IMR-90 (cell line): ENCODE measurements at regions not wholly inside any gene's neighbourhood (a gene's known extent, or its start where the extent isn't known, plus 50 kb on each side); places are given as distances from the start of the nearest gene placed in this dataset.

Experiments
- ATAC-seq: fragments of 200-7000 bp; cut with Tn5 transposase; 2 replicates; pipeline ENCODE4 v1.9.1; 2020; ENCODE audit warnings: low read depth, mild to moderate bottlenecking, moderate library complexity
- BruUV-seq: library from RNA; stranded (reverse); fragments of 400-500 nt; replicated peaks from 2 replicates; lab custom pipeline; 2021; lab: Mats Ljungman, UMichigan
- CTCF ChIA-PET: fragments of 300-600 bp; formaldehyde crosslinking; extraction: SDS; loops from one replicate; lab custom pipeline; 2021; ENCODE audit warnings: antibody characterized with exemption; lab: Yijun Ruan, JAX
- POLR2A ChIA-PET: fragments of 300-600 bp; sonication (Branson Sonifier 250); formaldehyde crosslinking; loops from one replicate; lab custom pipeline; 2022; ENCODE audit warnings: antibody characterized with exemption; ENCODE audit not compliant: unreplicated experiment; lab: Charles Lee
- DNase-seq: peaks from one replicate; pipeline ENCODE4 v3.0.0; 2013
- H2AFZ ChIP-seq: replicated peaks from 2 replicates; pipeline ENCODE3; 2013; ENCODE audit warnings: low read length, mild to moderate bottlenecking; ENCODE audit not compliant: poor library complexity
- H2AK5ac ChIP-seq: 2 replicates; pipeline ENCODE4 v1.6.1; 2013; ENCODE audit warnings: low read depth, low read length, inconsistent platforms
- H2AK9ac ChIP-seq: replicated peaks from 2 replicates; pipeline ENCODE3; 2013; ENCODE audit warnings: mild to moderate bottlenecking, low read depth, low read length, moderate library complexity; ENCODE audit not compliant: poor library complexity
- H2BK120ac ChIP-seq: 2 replicates; pipeline ENCODE4 v1.6.1; 2013; ENCODE audit warnings: low read depth, low read length, inconsistent platforms
- H2BK15ac ChIP-seq: 3 replicates; pipeline ENCODE4 v1.6.1; 2013; ENCODE audit warnings: low read depth, low read length, inconsistent platforms
- H2BK20ac ChIP-seq: 2 replicates; pipeline ENCODE4 v1.6.1; 2013; ENCODE audit warnings: low read depth, mild to moderate bottlenecking, inconsistent platforms, low read length, moderate library complexity
- H2BK5ac ChIP-seq: 2 replicates; pipeline ENCODE4 v1.6.1; 2013; ENCODE audit warnings: mild to moderate bottlenecking, low read depth, low read length, inconsistent platforms; ENCODE audit not compliant: poor library complexity, severe bottlenecking
- H3K14ac ChIP-seq: replicated peaks from 2 replicates; pipeline ENCODE4 v1.6.1; 2013; ENCODE audit warnings: low read depth, low read length, inconsistent platforms
- H3K18ac ChIP-seq: 2 replicates; pipeline ENCODE4 v1.6.1; 2013; ENCODE audit warnings: low read depth, low read length, control low read depth
- H3K23ac ChIP-seq: 2 replicates; pipeline ENCODE4 v1.6.1; 2013; ENCODE audit warnings: low read depth, low read length, inconsistent platforms
- H3K27ac ChIP-seq: 2 replicates; pipeline ENCODE4 v1.5.1; 2013; ENCODE audit warnings: mild to moderate bottlenecking, control low read depth, low read length; ENCODE audit not compliant: insufficient read depth
- H3K27me3 ChIP-seq: 2 replicates; pipeline ENCODE4 v1.6.1; 2013; ENCODE audit warnings: low read length; ENCODE audit not compliant: control insufficient read depth, insufficient read depth
- H3K36me3 ChIP-seq: 2 replicates; pipeline ENCODE4 v1.6.1; 2013; ENCODE audit warnings: low read length, mixed read lengths; ENCODE audit not compliant: control insufficient read depth, insufficient read depth
- H3K4ac ChIP-seq: 2 replicates; pipeline ENCODE4 v1.6.1; 2013; ENCODE audit warnings: low read depth, low read length, inconsistent platforms
- H3K4me1 ChIP-seq: 2 replicates; pipeline ENCODE4 v1.6.1; 2013; ENCODE audit warnings: low read length, mixed read lengths; ENCODE audit not compliant: control insufficient read depth, insufficient read depth
- H3K4me2 ChIP-seq: 2 replicates; pipeline ENCODE4 v1.6.1; 2013; ENCODE audit warnings: low read depth, mild to moderate bottlenecking, control low read depth, low read length, moderate library complexity
- H3K4me3 ChIP-seq: 2 replicates; pipeline ENCODE4 v1.5.1; 2013; ENCODE audit warnings: low read depth, mild to moderate bottlenecking, control low read depth, low read length, moderate library complexity; ENCODE audit not compliant: insufficient read depth
- H3K56ac ChIP-seq: 2 replicates; pipeline ENCODE4 v1.6.1; 2013; ENCODE audit warnings: low read length, inconsistent platforms; ENCODE audit not compliant: insufficient read depth; ENCODE audit errors: extremely low read depth
- H3K79me1 ChIP-seq, 2 experiments: 2 replicates each; pipeline ENCODE4 v1.6.1; 2013; ENCODE audit warnings: low read length in 2 of 2, inconsistent platforms in 1 of 2, low read depth in 1 of 2
- H3K9ac ChIP-seq: 2 replicates; pipeline ENCODE4 v1.6.1; 2013; ENCODE audit warnings: low read depth, low read length, control low read depth
- H3K9me1 ChIP-seq: 2 replicates; pipeline ENCODE4 v1.6.1; 2013; ENCODE audit warnings: low read length, inconsistent platforms; ENCODE audit not compliant: insufficient read depth
- H3K9me3 ChIP-seq: 2 replicates; pipeline ENCODE4 v1.6.1; 2013; ENCODE audit warnings: low read length; ENCODE audit not compliant: control insufficient read depth, insufficient read depth
- H4K20me1 ChIP-seq: 2 replicates; pipeline ENCODE4 v1.6.1; 2013; ENCODE audit warnings: low read length, inconsistent platforms; ENCODE audit not compliant: insufficient read depth
- H4K5ac ChIP-seq: 2 replicates; pipeline ENCODE4 v1.6.1; 2013; ENCODE audit warnings: mild to moderate bottlenecking, low read depth, low read length, control low read depth
- H4K8ac ChIP-seq, 2 experiments: 2 replicates each; pipeline ENCODE4 v1.6.1; 2013; ENCODE audit warnings: low read depth in 2 of 2, low read length in 2 of 2, control low read depth in 1 of 2, inconsistent platforms in 1 of 2
- H4K91ac ChIP-seq: 2 replicates; pipeline ENCODE4 v1.6.1; 2013; ENCODE audit warnings: low read depth, low read length, inconsistent platforms; ENCODE audit not compliant: insufficient read depth
- CHD1 ChIP-seq: IDR thresholded peaks from 2 replicates; pipeline ENCODE4 v1.6.1; 2012; ENCODE audit warnings: low read depth, low read length, improper control_type of control experiment
- FOS ChIP-seq: fragments of 150-350 bp; IDR thresholded peaks from 2 replicates; pipeline ENCODE4 v1.6.1; 2016; ENCODE audit warnings: low read depth, low read length
- MAFK ChIP-seq: IDR thresholded peaks from 2 replicates; pipeline ENCODE4 v1.6.1; 2012; ENCODE audit warnings: low read depth, low read length, improper control_type of control experiment
- MAZ ChIP-seq: IDR thresholded peaks from 2 replicates; pipeline ENCODE4 v1.6.1; 2012; ENCODE audit warnings: low read depth, mild to moderate bottlenecking, low read length, improper control_type of control experiment, moderate library complexity, borderline replicate concordance
- POLR2A ChIP-seq: IDR thresholded peaks from 2 replicates; pipeline ENCODE4 v1.6.1; 2012; ENCODE audit warnings: mild to moderate bottlenecking, low read depth, low read length
- RCOR1 ChIP-seq: IDR thresholded peaks from 2 replicates; pipeline ENCODE4 v1.6.1; 2012; ENCODE audit warnings: mild to moderate bottlenecking, low read length, improper control_type of control experiment; ENCODE audit not compliant: insufficient replicate concordance
- USF2 ChIP-seq: fragments of 150-350 bp; IDR thresholded peaks from 2 replicates; pipeline ENCODE4 v1.6.1; 2017; ENCODE audit warnings: mild to moderate bottlenecking, antibody characterized with exemption, low read length, low read depth
- WGBS, 2 experiments: methylation state at CpG; one replicate each; pipeline versions ENCODE4 v1.1.5 to v1.1.7; 2013; ENCODE audit warnings: missing lambda C conversion rate in 2 of 2; ENCODE audit not compliant: insufficient read length in 1 of 2; ENCODE audit errors: extremely low coverage in 2 of 2; 5-methylcytosine and 5-hydroxymethylcytosine counted together
- dilution Hi-C: fragments of 300-500 bp; cut with HindIII; formaldehyde crosslinking; loops from one replicate; pipeline ENCODE4 v1.14.3; 2018; ENCODE audit warnings: low sequenced_read_pairs; ENCODE audit not compliant: unreplicated experiment
- in situ Hi-C: fragments of 300-500 bp; cut with MboI; formaldehyde crosslinking; loops from 3 replicates; pipeline ENCODE4 v1.14.3; 2019; ENCODE audit warnings: low sequenced_read_pairs, inconsistent platforms, mixed read lengths
- intact Hi-C: fragments of 100-400 bp; cut with micrococcal nuclease; formaldehyde crosslinking; loops from 2 replicates; pipeline ENCODE4 v1.10.0; 2022

DNA sequence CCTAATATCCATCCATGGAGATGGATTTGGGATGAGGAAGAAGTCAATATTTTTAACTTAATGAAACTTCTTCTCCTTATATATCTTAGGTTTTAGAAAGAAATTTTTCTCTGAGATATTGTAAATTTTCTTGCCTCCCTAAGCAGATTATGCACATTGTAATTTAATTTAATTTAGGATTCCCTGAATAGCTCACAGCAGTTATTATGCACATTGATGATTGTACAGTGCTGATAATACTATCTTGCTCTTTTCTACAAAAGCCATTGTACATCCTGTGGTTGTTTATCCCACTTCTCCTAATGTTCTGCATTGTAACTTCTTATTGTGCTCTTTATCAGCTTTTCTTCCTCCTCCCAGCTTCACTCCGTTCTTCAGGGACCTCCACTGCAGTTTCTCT, 410.4 kb upstream of the WWC1 start:
- H2BK5ac ChIP-seq, result no peak overlapping the region
- no TSS peak for BruUV-seq
- CTCF ChIA-PET, result no interaction called here
- H3K4me3 ChIP-seq, result no peak overlapping the region
- no peak overlapping the region for H3K4me2 ChIP-seq
- in situ Hi-C loops, result no loop called here
- no peak overlapping the region for H3K56ac ChIP-seq
- no peak overlapping the region for H3K27ac ChIP-seq
- H2AFZ ChIP-seq, result no peak overlapping the region
- no peak overlapping the region for H2BK20ac ChIP-seq
- no peak overlapping the region for H2BK120ac ChIP-seq
- no CpG with 5 or more reads among the region's 1 CpG for WGBS, 2 experiments
- no peak overlapping the region for H3K14ac ChIP-seq
- no peak overlapping the region for H3K18ac ChIP-seq
- no peak for TF ChIP-seq MAFK
- no peak for TF ChIP-seq POLR2A
- TF ChIP-seq MAZ, result no peak
- no peak for TF ChIP-seq RCOR1
- no peak for TF ChIP-seq FOS
- no peak for TF ChIP-seq CHD1
- no peak for TF ChIP-seq USF2
- no peak overlapping the region for H2AK5ac ChIP-seq
- no peaks in the 10 kb centered on the region for H4K20me1 ChIP-seq
- ATAC-seq (no peak), DNase-seq (no peak)
- intact Hi-C loops, result no loop called here
- no peak overlapping the region for H3K9ac ChIP-seq
- H2AK9ac ChIP-seq, result no peak overlapping the region
- no peak overlapping the region for H4K5ac ChIP-seq
- no peak overlapping the region for H4K91ac ChIP-seq
- no peak overlapping the region for H2BK15ac ChIP-seq
- no peaks in the 10 kb centered on the region for H3K79me1 ChIP-seq
- H4K8ac ChIP-seq, result no peak overlapping the region
- dilution Hi-C loops, result no loop called here
- H3K4me1 ChIP-seq, result no peaks in the 10 kb centered on the region
- POLR2A ChIA-PET, result no interaction called here
- no peak overlapping the region for H3K23ac ChIP-seq
- H3K36me3 ChIP-seq, result no peaks in the 10 kb centered on the region
- no peaks in the 10 kb centered on the region for H3K9me1 ChIP-seq
- H3K27me3 ChIP-seq, result no peaks in the 10 kb centered on the region
- no peak overlapping the region for H3K4ac ChIP-seq
- H3K9me3 ChIP-seq, result no peaks in the 10 kb centered on the region
